Left lung (tissue), 4 donors: ENCODE measurements at regions not wholly inside any gene's neighbourhood (a gene's known extent, or its start where the extent isn't known, plus 50 kb on each side); places are given as distances from the start of the nearest gene placed in this dataset.
"Not testable (repeated sequence)": the region's sequence is repeated elsewhere in the genome, so short reads cannot be mapped to it uniquely, and the experiment has no call there.

Source experiments
- ATAC-seq: fragments of 200-7000 bp; cut with Tn5 transposase; one replicate; pipeline ENCODE4 v1.9.1; 2020; ENCODE audit warnings: moderate library complexity
- DNase-seq, 4 donors: peaks; one replicate each; pipeline ENCODE4 v3.0.0-alpha.2; 2013 to 2020
- H3K27ac ChIP-seq, 2 donors: fragments of 200-600 bp; sonication (generic) in 1 of 2; one replicate each; pipeline versions ENCODE4 v1.5.0 to v1.8.0; 2020 to 2021
- H3K27me3 ChIP-seq, 2 donors: fragments of 200-600 bp; sonication (generic) in 1 of 2; one replicate each; pipeline versions ENCODE4 v1.5.0 to v1.8.0; 2020 to 2021
- H3K36me3 ChIP-seq, 2 donors: fragments of 200-600 bp; sonication (generic) in 1 of 2; one replicate each; pipeline versions ENCODE4 v1.5.0 to v1.8.0; 2020 to 2021
- H3K4me1 ChIP-seq, 2 donors: fragments of 200-600 bp; one replicate each; pipeline ENCODE4 v1.8.0; 2021
- H3K4me3 ChIP-seq, 2 donors: fragments of 200-600 bp; sonication (generic) in 1 of 2; one replicate each; pipeline versions ENCODE4 v1.5.0 to v1.8.0; 2020 to 2021; ENCODE audit warnings: mild to moderate bottlenecking in 1 of 2
- H3K9me3 ChIP-seq, 2 donors: fragments of 200-600 bp; sonication (generic) in 1 of 2; one replicate each; pipeline versions ENCODE4 v1.5.0 to v1.8.0; 2020 to 2021
- CTCF ChIP-seq, 2 donors: fragments of 200-600 bp; sonication (generic) in 1 of 2; IDR thresholded peaks; one replicate each; pipeline versions ENCODE4 v1.5.0 to v1.8.0; 2021; ENCODE audit warnings: antibody characterized with exemption in 2 of 2
- intact Hi-C, 2 donors: fragments of 100-400 bp; cut with DNase I; formaldehyde crosslinking; loops; one replicate each; pipeline versions ENCODE4 v1.11.2 to v1.14.2; 2022
- donor health status: DM: no; HTN: yes; CAD: no.
- donor health status: DM: no; HTN: no; CAD: no.

- H3K4me1 ChIP-seq: no peaks in the 10 kb centered on the region
- no peak for TF ChIP-seq CTCF (IDR thresholded peaks at IDR 0.05)
- ATAC-seq (no peak), DNase-seq (no peak)
- no peak overlapping the region for H3K4me3 ChIP-seq
- H3K9me3 ChIP-seq: no peaks in the 10 kb centered on the region
- no peaks in the 10 kb centered on the region for H3K27me3 ChIP-seq
- intact Hi-C loops: no loop called here
- H3K27ac ChIP-seq: no peak overlapping the region
- H3K36me3 ChIP-seq: no peaks in the 10 kb centered on the region
Measured at GRCh38 chr10:63683686-63684085, 162.5 kb downstream of the REEP3 start.

- ATAC-seq (no peak), DNase-seq (no peak)
- no peak overlapping the region for H3K4me3 ChIP-seq
- no peaks in the 10 kb centered on the region for H3K36me3 ChIP-seq
- intact Hi-C loops: no loop called here
- TF ChIP-seq CTCF (IDR thresholded peaks at IDR 0.05): no peak
- H3K9me3 ChIP-seq: no peaks in the 10 kb centered on the region
- no peaks in the 10 kb centered on the region for H3K27me3 ChIP-seq
- no peaks in the 10 kb centered on the region for H3K4me1 ChIP-seq
- H3K27ac ChIP-seq: no peak overlapping the region
Measured at GRCh38 chr10:63684257-63684936, 163.2 kb downstream of the REEP3 start.

DNA sequence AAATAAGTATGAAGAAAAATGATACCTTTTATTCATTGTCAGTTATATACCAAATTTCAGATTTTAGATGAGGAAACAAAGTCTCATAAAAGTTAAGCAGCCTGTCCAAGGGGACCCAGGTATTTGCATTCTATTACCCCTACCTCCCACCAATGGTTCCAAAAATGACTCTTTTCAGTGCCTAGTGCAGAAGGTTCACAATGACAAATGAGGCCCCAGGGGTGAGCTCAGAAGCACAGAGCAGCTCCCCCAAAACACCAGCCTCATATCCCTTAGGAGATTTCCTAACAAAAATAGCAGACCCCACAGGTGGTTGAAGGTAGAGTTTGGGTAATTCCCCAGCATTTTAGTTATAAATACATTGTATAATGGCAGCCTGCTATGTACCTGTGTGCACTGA, 168.6 kb downstream of the REEP3 start:
- Histone ChIP-seq H3K4me1 (peaks cover 4 to 14% of the 10 kb centered on the region in 2 donors), H3K36me3 (no peaks in the 10 kb centered on the region), H3K9me3 (no peaks in the 10 kb centered on the region), H3K4me3 (no peak overlapping the region), H3K27me3 (no peaks in the 10 kb centered on the region), H3K27ac (no peak overlapping the region)
- no peak for DNase-seq
- intact Hi-C loops: no loop called here
- TF ChIP-seq CTCF (IDR thresholded peaks at IDR 0.05): no peak
- ATAC-seq: no peak

- H3K27me3 ChIP-seq: no peaks in the 10 kb centered on the region
- H3K27ac ChIP-seq: peak overlapping the region; percentile 37 to 41
- DNase-seq (peak in 1 of 4 donors; percentile 65), ATAC-seq (peak; percentile 66)
- intact Hi-C loops: no loop called here
- H3K9me3 ChIP-seq: no peaks in the 10 kb centered on the region
- H3K4me3 ChIP-seq: no peak overlapping the region
- TF ChIP-seq CTCF (IDR thresholded peaks at IDR 0.05): no peak
- peaks cover 4 to 14% of the 10 kb centered on the region in 2 donors for H3K4me1 ChIP-seq
- H3K36me3 ChIP-seq: no peaks in the 10 kb centered on the region
Measured at GRCh38 chr10:63692220-63692896, 171.2 kb downstream of the REEP3 start.

DNA sequence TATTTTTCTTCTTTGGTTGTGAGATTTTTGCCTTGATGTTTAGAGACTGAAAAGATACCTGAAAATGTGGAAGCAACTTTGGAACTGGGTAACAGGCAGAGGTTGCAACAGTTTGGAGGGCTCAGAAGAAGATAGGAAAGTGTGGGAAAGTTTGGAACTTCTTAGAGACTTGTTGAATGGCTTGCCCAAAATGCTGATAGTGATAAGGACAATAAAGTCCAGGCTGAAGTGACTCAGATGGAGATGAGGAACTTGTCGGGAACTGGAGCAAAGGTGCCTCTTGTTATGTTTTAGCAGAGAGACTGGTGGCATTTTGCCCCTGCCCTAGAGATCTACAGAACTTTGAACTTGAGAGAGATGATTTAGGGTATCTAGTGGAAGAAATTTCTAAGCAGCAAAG, 171.8 kb downstream of the REEP3 start:
- H3K4me3 ChIP-seq, DNase-seq, H3K27me3 ChIP-seq, intact Hi-C loops, H3K36me3 ChIP-seq, H3K9me3 ChIP-seq, ATAC-seq: not testable (repeated sequence)
- Histone ChIP-seq H3K27ac (peak overlapping the region in 1 of 2 donors; percentile 37), H3K4me1 (peaks cover 4 to 14% of the 10 kb centered on the region in 2 donors)
